ENCODE measurements at regions not wholly inside any gene's neighbourhood (a gene's known extent, or its start where the extent isn't known, plus 50 kb on each side); places are given as distances from the start of the nearest gene placed in this dataset.

GRCh38 chrX:19280636-19281035 lies 63.1 kb upstream of the PDHA1 start:
- H3K79me2 ChIP-seq (ENCODE audit: insufficient read depth, low read length) = no peaks in the 10 kb centered on the region
- no peak overlapping the region for H3K27ac ChIP-seq (ENCODE audit: low read depth, low read length, poor library complexity, severe bottlenecking)
- no peaks in the 10 kb centered on the region for H3F3A ChIP-seq (ENCODE audit: insufficient read depth, low read length)
- H3K36me3 ChIP-seq (ENCODE audit: insufficient read depth, low read length) = no peaks in the 10 kb centered on the region
- H3K4me1 ChIP-seq (ENCODE audit: insufficient read depth, low read length, severe bottlenecking) = no peaks in the 10 kb centered on the region
- H3K27me3 ChIP-seq (ENCODE audit: insufficient read depth, low read length) = no peaks in the 10 kb centered on the region
- H3K9me3 ChIP-seq (ENCODE audit: low read length) = no peaks in the 10 kb centered on the region
- no peak overlapping the region for H3K9ac ChIP-seq (ENCODE audit: low read length)
- no peak for TF ChIP-seq EZH2 (IDR thresholded peaks at IDR 0.05; ENCODE audit: borderline replicate concordance, low read length)
- no peak for TF ChIP-seq CTCF (IDR thresholded peaks at IDR 0.05; ENCODE audit: low read length)
- H3K9me2 ChIP-seq (ENCODE audit: low read depth, low read length) = no peaks in the 10 kb centered on the region
- no peaks in the 10 kb centered on the region for H4K20me1 ChIP-seq (ENCODE audit: insufficient read depth, low read length)
- H3K4me3 ChIP-seq (ENCODE audit: low read depth, low read length, poor library complexity, severe bottlenecking) = no peak overlapping the region
- no peak overlapping the region for H2AFZ ChIP-seq (ENCODE audit: low read length)
- H3K4me2 ChIP-seq (ENCODE audit: low read length) = no peak overlapping the region

- Histone ChIP-seq H3K36me3 (ENCODE audit: insufficient read depth, low read length) (no peaks in the 10 kb centered on the region), H2AFZ (ENCODE audit: low read length) (no peak overlapping the region), H3K9ac (ENCODE audit: low read length) (no peak overlapping the region), H3K4me3 (ENCODE audit: low read depth, low read length, poor library complexity, severe bottlenecking) (no peak overlapping the region), H3K4me1 (ENCODE audit: insufficient read depth, low read length, severe bottlenecking) (no peaks in the 10 kb centered on the region), H3K27me3 (ENCODE audit: insufficient read depth, low read length) (no peaks in the 10 kb centered on the region), H3K27ac (ENCODE audit: low read depth, low read length, poor library complexity, severe bottlenecking) (no peak overlapping the region), H3K79me2 (ENCODE audit: insufficient read depth, low read length) (no peaks in the 10 kb centered on the region), H3K4me2 (ENCODE audit: low read length) (no peak overlapping the region), H4K20me1 (ENCODE audit: insufficient read depth, low read length) (no peaks in the 10 kb centered on the region), H3K9me3 (ENCODE audit: low read length) (no peaks in the 10 kb centered on the region), H3F3A (ENCODE audit: insufficient read depth, low read length) (no peaks in the 10 kb centered on the region), H3K9me2 (ENCODE audit: low read depth, low read length) (no peaks in the 10 kb centered on the region)
- TF ChIP-seq CTCF (IDR thresholded peaks at IDR 0.05; ENCODE audit: low read length) = no peak
- no peak for TF ChIP-seq EZH2 (IDR thresholded peaks at IDR 0.05; ENCODE audit: borderline replicate concordance, low read length)
Measured at GRCh38 chrX:19281256-19281655, 62.5 kb upstream of the PDHA1 start.

GRCh38 chrX:19283597-19284339 lies 60.0 kb upstream of the PDHA1 start:
- H3K79me2 ChIP-seq (ENCODE audit: insufficient read depth, low read length) = no peaks in the 10 kb centered on the region
- H3K4me3 ChIP-seq (ENCODE audit: low read depth, low read length, poor library complexity, severe bottlenecking) = no peak overlapping the region
- no peak overlapping the region for H3K9ac ChIP-seq (ENCODE audit: low read length)
- H3K9me2 ChIP-seq (ENCODE audit: low read depth, low read length) = no peaks in the 10 kb centered on the region
- H3K4me1 ChIP-seq (ENCODE audit: insufficient read depth, low read length, severe bottlenecking) = no peaks in the 10 kb centered on the region
- no peaks in the 10 kb centered on the region for H3K36me3 ChIP-seq (ENCODE audit: insufficient read depth, low read length)
- no peaks in the 10 kb centered on the region for H3K27me3 ChIP-seq (ENCODE audit: insufficient read depth, low read length)
- no peaks in the 10 kb centered on the region for H4K20me1 ChIP-seq (ENCODE audit: insufficient read depth, low read length)
- no peaks in the 10 kb centered on the region for H3F3A ChIP-seq (ENCODE audit: insufficient read depth, low read length)
- H3K9me3 ChIP-seq (ENCODE audit: low read length) = no peaks in the 10 kb centered on the region
- H3K4me2 ChIP-seq (ENCODE audit: low read length) = no peak overlapping the region
- H2AFZ ChIP-seq (ENCODE audit: low read length) = no peak overlapping the region
- no peak for TF ChIP-seq EZH2 (IDR thresholded peaks at IDR 0.05; ENCODE audit: borderline replicate concordance, low read length)
- no peak for TF ChIP-seq CTCF (IDR thresholded peaks at IDR 0.05; ENCODE audit: low read length)
- H3K27ac ChIP-seq (ENCODE audit: low read depth, low read length, poor library complexity, severe bottlenecking) = no peak overlapping the region
